RWPE1 (cell line): ENCODE measurements at regions not wholly inside any gene's neighbourhood (a gene's known extent, or its start where the extent isn't known, plus 50 kb on each side); places are given as distances from the start of the nearest gene placed in this dataset.
"Not testable (repeated sequence)": the region's sequence is repeated elsewhere in the genome, so short reads cannot be mapped to it uniquely, and the experiment has no call there.

Source experiments
- CTCF ChIA-PET: fragments of 350-600 bp; sonication (Branson Sonifier 250); formaldehyde crosslinking; extraction: SDS; loops from one replicate; lab custom pipeline; 2021; lab: Yijun Ruan, JAX
- POLR2A ChIA-PET: fragments of 400-600 bp; formaldehyde crosslinking; extraction: SDS; loops from one replicate; lab custom pipeline; 2020; ENCODE audit warnings: antibody characterized with exemption; ENCODE audit not compliant: low non-redundant PET; lab: Yijun Ruan, JAX
- DNase-seq: peaks from one replicate; pipeline ENCODE4 v3.0.0; 2012; ENCODE audit warnings: low spot score
- H3K27ac ChIP-seq: fragments of 450-650 bp; 2 replicates; pipeline ENCODE4 v1.5.1; 2017
- CTCF ChIP-seq: fragments of 450-650 bp; conservative IDR thresholded peaks from 2 replicates; pipeline ENCODE4 v1.5.1; 2017; ENCODE audit warnings: low read depth, mild to moderate bottlenecking

- TF ChIP-seq CTCF = no peak
- DNase-seq = no peak
- no peak overlapping the region for H3K27ac ChIP-seq
- POLR2A ChIA-PET = no interaction called here
- CTCF ChIA-PET = interaction anchor here (0.5 kb wide), 1 partner anchor 327 kb away, joined by 7 read pairs; no protein-coding TSS in a partner anchor
These were observed 225.6 kb upstream of the MMS22L start for GRCh38 chr6:97508646-97509045.

- POLR2A ChIA-PET, H3K27ac ChIP-seq, DNase-seq: not testable (repeated sequence)
- CTCF ChIA-PET = interaction anchor here (0.5 kb wide), 1 partner anchor 8 kb away, joined by 3 read pairs; no protein-coding TSS in a partner anchor
These were observed 230.2 kb upstream of the MMS22L start for GRCh38 chr6:97513260-97513659.

- CTCF ChIA-PET = no interaction called here
- no peak for TF ChIP-seq CTCF
- H3K27ac ChIP-seq = no peak overlapping the region
- POLR2A ChIA-PET = no interaction called here
- peak; percentile 2 for DNase-seq
These were observed 241.8 kb upstream of the MMS22L start for GRCh38 chr6:97524811-97525210.

- TF ChIP-seq CTCF = no peak
- CTCF ChIA-PET = no interaction called here
- no peak for DNase-seq
- POLR2A ChIA-PET = no interaction called here
- no peak overlapping the region for H3K27ac ChIP-seq
These were observed 252.8 kb upstream of the MMS22L start for GRCh38 chr6:97535800-97536199.

GRCh38 chr6:97548354-97548753, 265.3 kb upstream of the MMS22L start:
- ChIA-PET CTCF (no interaction called here), POLR2A (no interaction called here)
- DNase-seq = no peak
- TF ChIP-seq CTCF = no peak
- H3K27ac ChIP-seq = no peak overlapping the region

- TF ChIP-seq CTCF = no peak
- ChIA-PET CTCF (no interaction called here), POLR2A (no interaction called here)
- DNase-seq = no peak
- H3K27ac ChIP-seq = no peak overlapping the region
These were observed 274.3 kb upstream of the MMS22L start for GRCh38 chr6:97557355-97557754.

GRCh38 chr6:97563529-97563928, 280.5 kb upstream of the MMS22L start:
- no peak overlapping the region for H3K27ac ChIP-seq
- POLR2A ChIA-PET = no interaction called here
- no peak for TF ChIP-seq CTCF
- CTCF ChIA-PET = no interaction called here
- no peak for DNase-seq
